GM23338 (cell line): ENCODE measurements at regions not wholly inside any gene's neighbourhood (a gene's known extent, or its start where the extent isn't known, plus 50 kb on each side); places are given as distances from the start of the nearest gene placed in this dataset.

Experiments used
- CREB1 ChIP-seq: fragments of 250-450 bp; sonication (Bioruptor Pico); IDR thresholded peaks from 2 replicates; pipeline ENCODE4 v1.5.0; 2020; ENCODE audit warnings: low read depth, mild to moderate bottlenecking, moderate library complexity
- EZH2 ChIP-seq: fragments of 200-600 bp; sonication (generic); IDR thresholded peaks from one replicate; pipeline ENCODE4 v1.8.0; 2017; ENCODE audit warnings: antibody characterized with exemption, mild to moderate bottlenecking, low read depth; ENCODE audit not compliant: unreplicated experiment
- EZH2phosphoT487 ChIP-seq: fragments of 200-600 bp; sonication (generic); IDR thresholded peaks from one replicate; pipeline ENCODE4 v1.8.1; 2018; ENCODE audit warnings: antibody characterized with exemption; ENCODE audit not compliant: unreplicated experiment
- JUNB ChIP-seq: IDR thresholded peaks from one replicate; pipeline ENCODE4 v1.6.1; 2016; ENCODE audit warnings: antibody characterized with exemption; ENCODE audit not compliant: unreplicated experiment
- NANOG ChIP-seq: IDR thresholded peaks from 2 replicates; pipeline ENCODE4 v1.6.1; 2016; ENCODE audit warnings: antibody characterized with exemption, borderline replicate concordance
- POLR2AphosphoS5 ChIP-seq: IDR thresholded peaks from 2 replicates; pipeline ENCODE4 v1.6.1; 2016; ENCODE audit warnings: antibody characterized with exemption, low read depth
- STAT1 ChIP-seq: IDR thresholded peaks from one replicate; pipeline ENCODE4 v1.6.1; 2016; ENCODE audit warnings: antibody characterized with exemption; ENCODE audit not compliant: unreplicated experiment
- ZNF114 ChIP-seq: fragments of 250-450 bp; sonication (Bioruptor Pico); IDR thresholded peaks from 2 replicates; pipeline ENCODE4 v1.5.0; 2020; ENCODE audit warnings: mild to moderate bottlenecking, moderate library complexity
- ZNF331 ChIP-seq: fragments of 250-450 bp; sonication (Bioruptor Pico); IDR thresholded peaks from 2 replicates; pipeline ENCODE4 v1.5.0; 2020; ENCODE audit warnings: low read depth, mild to moderate bottlenecking, moderate library complexity
- TF ChIP-seq, protein P1 (sequence below), 2 experiments: fragments of 200-600 bp in 1 of 2; sonication (generic) in 1 of 2; conservative IDR thresholded peaks; 2 replicates each; pipeline versions ENCODE4 v1.5.1 to v1.6.1; 2016 to 2017; ENCODE audit warnings: antibody characterized with exemption in 2 of 2, low read depth in 2 of 2, mild to moderate bottlenecking in 2 of 2, moderate library complexity in 1 of 2
- TF ChIP-seq, protein P2 (sequence below): IDR thresholded peaks from one replicate; pipeline ENCODE4 v1.6.1; 2018; ENCODE audit warnings: antibody characterized with exemption; ENCODE audit not compliant: unreplicated experiment
- TF ChIP-seq, protein P3 (sequence below): IDR thresholded peaks from 2 replicates; pipeline ENCODE4 v1.6.1; 2016; ENCODE audit warnings: antibody characterized with exemption

DNA sequence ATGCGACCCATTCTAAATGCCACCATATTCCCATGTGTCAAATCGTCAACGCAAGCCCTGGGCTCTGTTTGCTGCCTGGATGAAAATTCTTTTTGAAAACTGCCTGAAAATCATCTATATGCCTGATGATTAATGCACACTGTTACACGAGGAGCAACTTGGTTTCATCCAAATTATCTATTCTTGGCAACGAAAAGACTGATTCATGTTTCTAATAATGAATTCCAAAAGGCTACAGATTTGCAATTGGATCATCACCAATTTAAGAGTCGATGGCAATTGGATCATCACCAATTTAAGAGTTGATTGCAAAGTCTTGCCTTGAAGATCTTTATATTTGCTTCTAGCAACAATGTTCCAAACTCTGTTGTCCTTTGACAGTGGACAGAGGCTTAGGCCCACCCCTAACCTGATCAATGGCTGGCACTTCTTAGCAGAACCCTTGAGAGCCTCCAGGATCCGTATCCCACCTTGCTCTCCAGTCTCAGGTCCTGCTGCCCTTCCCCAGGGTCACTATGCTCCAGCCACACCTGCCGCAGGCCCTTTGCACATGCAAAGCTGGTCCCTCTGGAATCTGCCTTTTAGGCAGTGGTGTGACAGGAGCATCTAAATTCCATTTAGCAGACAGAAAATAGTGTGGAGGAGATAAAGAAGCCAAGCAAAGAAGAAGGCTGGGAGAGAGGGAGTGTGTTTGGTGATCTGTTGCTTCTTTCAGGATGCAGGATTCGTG, 460.9 kb upstream of the SULF2 start:
- TF ChIP-seq, protein P1, sequence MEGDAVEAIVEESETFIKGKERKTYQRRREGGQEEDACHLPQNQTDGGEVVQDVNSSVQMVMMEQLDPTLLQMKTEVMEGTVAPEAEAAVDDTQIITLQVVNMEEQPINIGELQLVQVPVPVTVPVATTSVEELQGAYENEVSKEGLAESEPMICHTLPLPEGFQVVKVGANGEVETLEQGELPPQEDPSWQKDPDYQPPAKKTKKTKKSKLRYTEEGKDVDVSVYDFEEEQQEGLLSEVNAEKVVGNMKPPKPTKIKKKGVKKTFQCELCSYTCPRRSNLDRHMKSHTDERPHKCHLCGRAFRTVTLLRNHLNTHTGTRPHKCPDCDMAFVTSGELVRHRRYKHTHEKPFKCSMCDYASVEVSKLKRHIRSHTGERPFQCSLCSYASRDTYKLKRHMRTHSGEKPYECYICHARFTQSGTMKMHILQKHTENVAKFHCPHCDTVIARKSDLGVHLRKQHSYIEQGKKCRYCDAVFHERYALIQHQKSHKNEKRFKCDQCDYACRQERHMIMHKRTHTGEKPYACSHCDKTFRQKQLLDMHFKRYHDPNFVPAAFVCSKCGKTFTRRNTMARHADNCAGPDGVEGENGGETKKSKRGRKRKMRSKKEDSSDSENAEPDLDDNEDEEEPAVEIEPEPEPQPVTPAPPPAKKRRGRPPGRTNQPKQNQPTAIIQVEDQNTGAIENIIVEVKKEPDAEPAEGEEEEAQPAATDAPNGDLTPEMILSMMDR (conservative IDR thresholded peaks at IDR 0.05; ENCODE audit: low read depth in 2 of 2), result no peak
- TF ChIP-seq, protein P2, sequence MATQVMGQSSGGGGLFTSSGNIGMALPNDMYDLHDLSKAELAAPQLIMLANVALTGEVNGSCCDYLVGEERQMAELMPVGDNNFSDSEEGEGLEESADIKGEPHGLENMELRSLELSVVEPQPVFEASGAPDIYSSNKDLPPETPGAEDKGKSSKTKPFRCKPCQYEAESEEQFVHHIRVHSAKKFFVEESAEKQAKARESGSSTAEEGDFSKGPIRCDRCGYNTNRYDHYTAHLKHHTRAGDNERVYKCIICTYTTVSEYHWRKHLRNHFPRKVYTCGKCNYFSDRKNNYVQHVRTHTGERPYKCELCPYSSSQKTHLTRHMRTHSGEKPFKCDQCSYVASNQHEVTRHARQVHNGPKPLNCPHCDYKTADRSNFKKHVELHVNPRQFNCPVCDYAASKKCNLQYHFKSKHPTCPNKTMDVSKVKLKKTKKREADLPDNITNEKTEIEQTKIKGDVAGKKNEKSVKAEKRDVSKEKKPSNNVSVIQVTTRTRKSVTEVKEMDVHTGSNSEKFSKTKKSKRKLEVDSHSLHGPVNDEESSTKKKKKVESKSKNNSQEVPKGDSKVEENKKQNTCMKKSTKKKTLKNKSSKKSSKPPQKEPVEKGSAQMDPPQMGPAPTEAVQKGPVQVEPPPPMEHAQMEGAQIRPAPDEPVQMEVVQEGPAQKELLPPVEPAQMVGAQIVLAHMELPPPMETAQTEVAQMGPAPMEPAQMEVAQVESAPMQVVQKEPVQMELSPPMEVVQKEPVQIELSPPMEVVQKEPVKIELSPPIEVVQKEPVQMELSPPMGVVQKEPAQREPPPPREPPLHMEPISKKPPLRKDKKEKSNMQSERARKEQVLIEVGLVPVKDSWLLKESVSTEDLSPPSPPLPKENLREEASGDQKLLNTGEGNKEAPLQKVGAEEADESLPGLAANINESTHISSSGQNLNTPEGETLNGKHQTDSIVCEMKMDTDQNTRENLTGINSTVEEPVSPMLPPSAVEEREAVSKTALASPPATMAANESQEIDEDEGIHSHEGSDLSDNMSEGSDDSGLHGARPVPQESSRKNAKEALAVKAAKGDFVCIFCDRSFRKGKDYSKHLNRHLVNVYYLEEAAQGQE, result no peak
- TF ChIP-seq ZNF114 (CRISPR knock-in tag), result no peak
- no peak for TF ChIP-seq EZH2phosphoT487
- no peak for TF ChIP-seq EZH2
- no peak for TF ChIP-seq POLR2AphosphoS5
- TF ChIP-seq, protein P3, sequence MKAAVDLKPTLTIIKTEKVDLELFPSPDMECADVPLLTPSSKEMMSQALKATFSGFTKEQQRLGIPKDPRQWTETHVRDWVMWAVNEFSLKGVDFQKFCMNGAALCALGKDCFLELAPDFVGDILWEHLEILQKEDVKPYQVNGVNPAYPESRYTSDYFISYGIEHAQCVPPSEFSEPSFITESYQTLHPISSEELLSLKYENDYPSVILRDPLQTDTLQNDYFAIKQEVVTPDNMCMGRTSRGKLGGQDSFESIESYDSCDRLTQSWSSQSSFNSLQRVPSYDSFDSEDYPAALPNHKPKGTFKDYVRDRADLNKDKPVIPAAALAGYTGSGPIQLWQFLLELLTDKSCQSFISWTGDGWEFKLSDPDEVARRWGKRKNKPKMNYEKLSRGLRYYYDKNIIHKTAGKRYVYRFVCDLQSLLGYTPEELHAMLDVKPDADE, result no peak
- no peak for TF ChIP-seq JUNB
- TF ChIP-seq CREB1, result no peak
- no peak for TF ChIP-seq NANOG
- no peak for TF ChIP-seq STAT1
- TF ChIP-seq ZNF331 (CRISPR knock-in tag), result no peak
